ENCODE measurements at regions not wholly inside any gene's neighbourhood (a gene's known extent, or its start where the extent isn't known, plus 50 kb on each side); places are given as distances from the start of the nearest gene placed in this dataset.
"Not testable (repeated sequence)": the region's sequence is repeated elsewhere in the genome, so short reads cannot be mapped to it uniquely, and the experiment has no call there.

DNA sequence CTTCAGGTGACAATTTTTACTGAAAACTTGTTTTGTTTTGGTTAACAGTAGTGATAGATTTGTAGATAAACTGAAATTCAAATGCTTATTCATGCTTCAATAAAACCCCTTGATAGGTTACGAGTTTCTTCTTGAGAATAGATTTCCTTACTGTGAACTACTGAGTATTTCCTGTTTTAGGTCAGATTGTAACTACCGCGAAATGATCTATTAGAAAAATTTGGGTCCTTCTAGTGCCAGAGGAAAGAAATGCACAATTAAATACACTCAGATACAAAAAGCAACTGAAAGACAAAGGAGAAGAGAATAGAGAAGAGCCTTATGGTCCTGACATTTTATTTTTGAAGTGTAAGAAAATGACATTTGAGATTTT, 251.7 kb upstream of the TBL1XR1 start:
- intact Hi-C loops (cut with micrococcal nuclease) = no loop called here

DNA sequence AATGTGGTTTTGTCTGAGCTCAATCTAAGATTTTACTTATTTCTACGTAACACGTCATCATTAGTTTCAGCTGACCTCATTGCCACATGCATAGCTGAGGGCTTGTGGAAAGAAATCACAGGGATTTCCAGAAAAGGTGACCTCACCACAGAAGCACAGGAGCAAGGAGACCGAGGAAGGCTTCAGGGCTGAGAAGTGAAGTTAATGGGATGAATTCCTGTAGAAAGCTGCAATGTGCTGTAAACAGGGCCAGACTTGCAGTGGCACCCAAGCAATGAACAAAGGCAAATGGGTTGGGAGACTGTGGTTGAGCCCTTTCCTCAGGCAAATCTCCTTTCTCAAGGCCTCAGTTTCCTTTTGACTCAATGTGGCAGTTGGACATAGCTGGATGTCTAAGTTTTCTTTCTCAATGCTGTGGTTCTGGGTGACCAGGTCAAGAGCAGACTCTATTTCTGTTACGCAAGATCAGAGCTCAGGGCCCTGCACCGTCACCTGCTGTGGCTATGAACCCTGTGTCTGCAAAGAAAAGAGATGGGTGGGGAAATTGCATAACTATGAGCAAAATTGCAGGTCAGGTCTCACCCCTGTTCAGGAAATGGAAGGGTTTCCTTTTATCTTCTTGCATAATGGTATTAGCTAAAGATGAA, 252.2 kb upstream of the TBL1XR1 start:
- intact Hi-C loops (cut with micrococcal nuclease) = no loop called here

DNA sequence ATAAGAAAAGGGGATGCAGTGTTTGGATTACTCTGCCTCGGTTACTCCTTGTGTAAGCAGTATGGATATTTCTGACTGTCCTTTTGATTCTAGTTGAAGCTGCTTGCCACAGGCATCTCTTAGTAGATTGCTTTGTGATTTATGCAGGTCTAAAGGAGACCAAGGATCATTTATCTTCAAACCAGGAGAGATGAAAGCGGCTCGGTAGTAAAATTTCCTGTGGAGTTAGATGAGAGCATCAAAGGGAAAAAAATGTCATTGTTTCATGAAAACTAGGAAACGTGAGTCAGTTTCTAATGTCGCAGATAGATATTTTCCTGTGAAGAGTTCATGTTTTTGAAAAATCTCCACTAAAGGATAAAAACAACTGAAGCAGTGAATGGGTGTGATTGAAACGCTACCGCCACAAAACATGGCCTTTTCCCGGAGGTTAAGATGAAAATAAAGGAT, 254.0 kb upstream of the TBL1XR1 start:
- intact Hi-C loops (cut with micrococcal nuclease) = no loop called here

GRCh38 chr3:177451864-177452830, 254.9 kb upstream of the TBL1XR1 start:
- intact Hi-C loops (cut with micrococcal nuclease) = no loop called here

GRCh38 chr3:177452831-177453450, 255.7 kb upstream of the TBL1XR1 start:
- intact Hi-C loops (cut with micrococcal nuclease) = no loop called here

DNA sequence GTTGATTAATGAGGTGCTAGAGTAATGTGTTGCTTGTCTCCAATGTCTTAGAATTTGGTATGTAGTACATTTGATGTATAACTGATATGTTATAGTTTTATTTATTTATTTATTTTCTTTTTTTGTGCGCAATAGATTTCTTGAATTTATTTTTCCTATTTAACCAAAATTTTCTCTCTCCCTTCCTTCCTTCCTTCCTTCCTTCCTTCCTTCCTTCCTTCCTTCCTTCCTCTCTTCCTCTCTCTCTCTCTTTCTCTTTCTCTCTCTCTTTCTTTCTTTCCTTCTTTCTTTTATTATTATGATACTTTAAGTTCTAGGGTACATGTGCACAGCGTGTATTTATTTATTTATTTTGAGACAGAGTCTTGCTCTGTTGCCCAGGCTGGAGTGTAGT, 256.2 kb upstream of the TBL1XR1 start:
- intact Hi-C loops (cut with micrococcal nuclease) = no loop called here

- intact Hi-C loops (cut with micrococcal nuclease) = not testable (repeated sequence)
These were observed 259.9 kb upstream of the TBL1XR1 start for GRCh38 chr3:177457204-177457603.

- intact Hi-C loops (cut with micrococcal nuclease) = no loop called here
These were observed 262.1 kb upstream of the TBL1XR1 start for GRCh38 chr3:177459401-177459800.

DNA sequence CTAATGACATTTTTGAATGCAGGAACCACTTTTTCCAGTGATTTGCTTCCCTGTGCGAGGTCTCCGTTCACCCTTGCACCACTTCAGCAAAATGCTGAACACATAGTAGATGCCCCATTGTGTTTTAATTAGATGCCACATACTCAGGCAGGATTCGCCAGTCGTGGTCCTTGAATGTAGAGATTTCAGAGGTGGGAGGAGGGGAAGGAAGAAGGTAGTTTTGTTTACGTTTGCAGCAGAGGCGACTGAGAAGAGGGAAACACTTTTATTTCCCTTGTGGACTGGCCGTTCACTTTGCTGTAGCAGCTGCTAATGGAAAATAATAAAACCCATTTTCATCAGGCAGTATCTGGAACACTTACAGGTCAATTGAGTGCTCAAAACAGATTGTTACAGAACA, 262.8 kb upstream of the TBL1XR1 start:
- intact Hi-C loops (cut with micrococcal nuclease) = no loop called here

DNA sequence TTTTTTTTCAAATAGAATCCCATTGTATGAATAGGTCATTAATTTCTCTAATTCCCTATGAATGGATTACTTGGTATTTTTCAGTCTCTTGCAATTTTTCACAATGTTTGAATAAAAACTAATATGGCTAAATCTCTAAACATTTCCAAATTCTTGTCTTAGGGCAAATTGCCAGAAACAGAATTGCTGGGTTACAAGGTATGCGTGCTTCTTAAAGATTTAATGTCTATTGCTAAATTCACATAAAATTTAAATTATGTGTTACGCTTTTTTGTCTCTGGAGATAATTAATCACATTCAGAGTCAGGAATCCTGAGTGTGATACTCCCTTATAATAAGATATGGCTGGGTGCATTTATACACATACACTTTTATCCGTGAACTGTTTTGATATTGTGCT, 264.5 kb upstream of the TBL1XR1 start:
- intact Hi-C loops (cut with micrococcal nuclease) = no loop called here

GRCh38 chr3:177463341-177463740, 266.1 kb upstream of the TBL1XR1 start:
- intact Hi-C loops (cut with micrococcal nuclease) = not testable (repeated sequence)

GRCh38 chr3:177463863-177464262, 266.6 kb upstream of the TBL1XR1 start:
- intact Hi-C loops (cut with micrococcal nuclease) = no loop called here

DNA sequence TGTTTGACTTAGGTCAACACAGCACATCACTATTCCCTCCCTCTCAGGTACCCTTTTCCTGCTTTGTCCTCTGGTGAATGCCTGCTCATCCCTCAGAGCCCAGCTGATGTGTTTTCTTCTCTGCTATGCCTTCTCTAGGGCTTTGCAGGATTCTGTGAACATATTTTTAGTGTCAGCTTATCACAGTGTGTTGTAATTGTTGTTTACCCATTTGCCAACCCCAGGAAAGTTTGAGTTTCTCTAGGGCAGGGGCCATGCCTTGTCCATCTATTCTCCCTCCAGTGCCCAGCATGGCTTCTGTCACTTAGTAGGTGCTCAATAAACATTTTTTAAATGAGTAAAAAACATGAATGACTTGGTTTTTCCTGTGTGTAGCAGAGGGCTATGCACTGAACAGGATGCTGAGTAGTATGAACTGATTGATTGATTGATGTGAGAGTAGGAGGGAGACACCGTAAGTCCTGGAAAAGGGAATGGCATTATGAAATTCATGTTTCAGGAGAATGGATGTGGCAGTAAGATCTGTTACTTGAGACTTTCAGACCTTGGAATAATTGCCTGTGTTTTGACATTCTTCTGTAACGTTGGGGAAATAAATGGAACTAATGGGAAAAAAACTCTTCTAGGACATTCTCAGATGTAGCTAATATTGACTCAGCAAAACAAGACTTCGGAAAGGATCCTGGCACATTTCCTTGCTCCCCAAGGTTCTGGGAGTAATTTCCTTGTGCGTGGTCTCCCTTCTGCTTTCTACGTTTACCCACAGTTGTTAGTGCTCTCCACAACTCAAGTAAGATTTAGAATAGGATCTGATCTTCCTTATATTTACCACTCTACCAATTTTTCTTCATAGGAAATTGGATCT, 267.3 kb upstream of the TBL1XR1 start:
- intact Hi-C loops (cut with micrococcal nuclease) = no loop called here

DNA sequence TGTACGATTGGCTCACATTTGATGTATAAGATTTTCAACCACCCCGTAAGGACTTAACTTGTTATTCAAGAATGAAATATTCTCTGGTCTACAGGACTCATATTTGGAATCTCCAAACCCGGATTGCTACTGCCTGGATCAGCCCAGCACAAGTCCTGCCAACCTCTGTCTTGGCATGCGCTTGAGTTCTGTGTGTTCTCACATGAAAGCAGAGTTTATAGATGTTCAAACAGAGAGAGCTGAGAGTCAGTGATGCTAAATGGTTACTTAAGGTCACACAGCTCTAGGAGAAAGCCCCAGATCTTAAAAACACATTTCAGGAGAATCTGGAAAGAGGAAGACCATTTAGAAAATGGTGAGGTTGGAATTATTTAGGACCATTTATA, 268.0 kb upstream of the TBL1XR1 start:
- intact Hi-C loops (cut with micrococcal nuclease) = no loop called here

GRCh38 chr3:177466074-177466473, 268.8 kb upstream of the TBL1XR1 start:
- intact Hi-C loops (cut with micrococcal nuclease) = no loop called here

- intact Hi-C loops (cut with micrococcal nuclease) = not testable (repeated sequence)
These were observed 269.3 kb upstream of the TBL1XR1 start for GRCh38 chr3:177466622-177467021.

DNA sequence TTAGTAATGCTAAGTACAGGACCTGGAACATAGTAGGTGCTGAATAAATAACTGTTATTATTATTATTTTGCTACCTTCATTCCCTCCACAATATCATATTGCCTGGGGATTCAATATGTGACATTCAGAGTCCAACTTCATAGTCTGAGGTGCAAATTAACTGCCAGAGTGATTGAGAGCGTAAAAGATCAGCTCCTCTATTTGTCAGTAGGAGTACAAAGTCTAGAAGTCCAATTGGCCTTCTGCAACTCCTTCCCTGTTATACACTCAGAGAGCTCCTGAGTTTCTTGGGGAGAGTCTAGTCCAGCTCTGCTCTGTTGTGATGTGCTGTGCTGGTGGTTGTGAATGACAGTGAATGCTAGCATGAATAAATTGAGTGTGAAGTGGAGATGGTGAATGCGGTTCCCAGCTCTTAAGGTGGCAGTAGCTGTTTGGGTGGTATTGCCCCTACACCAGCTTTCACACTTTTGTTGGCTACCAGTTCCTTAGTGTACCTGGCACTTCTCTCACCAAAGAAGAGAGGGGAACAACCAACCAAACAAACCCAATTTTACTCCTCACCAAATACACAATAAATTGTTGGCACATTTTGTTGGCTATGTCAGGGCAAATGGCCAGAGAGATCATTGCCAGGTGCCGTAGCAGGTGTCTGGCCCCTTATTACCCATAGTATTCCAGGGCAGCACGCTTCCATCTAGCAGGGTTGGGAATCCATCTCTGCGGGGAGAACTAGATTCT, 270.1 kb upstream of the TBL1XR1 start:
- intact Hi-C loops (cut with micrococcal nuclease) = no loop called here

DNA sequence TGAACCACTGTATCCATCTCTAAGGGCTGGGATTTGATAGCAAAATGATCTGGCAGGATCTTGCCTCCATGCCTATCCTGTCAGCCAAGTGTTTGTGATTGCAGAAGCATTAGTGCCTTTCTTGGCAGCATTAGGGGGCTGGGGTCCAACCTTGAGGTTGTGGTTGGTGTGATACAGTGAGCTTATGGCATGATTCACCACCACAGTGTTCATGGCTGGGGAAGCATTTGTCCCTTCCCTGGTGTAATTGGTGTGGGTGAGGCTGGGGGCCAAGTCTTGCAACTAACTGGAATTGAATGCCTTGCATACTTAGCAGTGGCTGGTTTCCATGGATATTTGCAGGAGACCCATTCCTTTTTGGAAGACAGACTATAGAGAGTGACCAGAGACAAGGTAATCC, 271.0 kb upstream of the TBL1XR1 start:
- intact Hi-C loops (cut with micrococcal nuclease) = no loop called here

DNA sequence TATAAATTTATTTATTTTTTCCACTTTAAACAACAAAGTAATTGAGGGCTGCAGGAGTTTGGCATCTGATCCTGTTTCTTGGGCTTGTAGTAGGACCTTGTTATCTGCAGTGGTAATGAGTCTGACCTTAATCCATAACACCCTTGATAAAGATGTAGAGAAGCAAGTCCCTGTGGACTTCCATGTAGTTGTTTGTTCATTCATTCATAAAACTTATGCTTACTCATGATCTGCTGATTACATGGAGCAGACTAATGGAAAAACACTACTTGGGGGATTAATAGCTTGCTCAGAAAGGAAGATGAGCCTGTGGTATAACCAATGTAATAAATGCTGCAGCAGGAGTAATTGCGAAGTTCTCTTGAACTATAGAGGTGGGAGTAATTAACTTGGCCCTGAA, 271.5 kb upstream of the TBL1XR1 start:
- intact Hi-C loops (cut with micrococcal nuclease) = no loop called here

DNA sequence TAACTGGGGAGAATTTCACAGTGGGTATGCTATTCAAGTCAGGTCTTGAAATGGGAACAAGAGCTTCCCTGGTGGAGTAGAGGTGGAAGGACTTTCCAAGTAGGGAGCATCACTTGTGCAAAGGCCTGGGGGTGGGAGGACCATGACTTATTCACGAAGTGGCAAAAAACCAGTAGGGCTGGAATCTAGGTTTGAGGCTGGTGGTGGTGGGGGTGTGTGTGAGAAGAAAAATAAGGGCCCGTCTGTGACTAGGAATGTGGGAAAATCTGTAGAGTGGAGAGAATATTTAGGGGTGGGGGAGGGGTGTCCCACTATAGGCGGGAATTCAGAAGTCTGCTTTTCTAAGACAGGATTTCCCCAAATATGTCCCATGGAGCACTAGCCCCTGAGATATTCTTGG, 271.9 kb upstream of the TBL1XR1 start:
- intact Hi-C loops (cut with micrococcal nuclease) = no loop called here
